H1 (cell line): ENCODE measurements at regions not wholly inside any gene's neighbourhood (a gene's known extent, or its start where the extent isn't known, plus 50 kb on each side); places are given as distances from the start of the nearest gene placed in this dataset.

Experiments used
- CTCF ChIA-PET: fragments of 300-600 bp; sonication (Branson Sonifier 250); formaldehyde crosslinking; loops from one replicate; lab custom pipeline; 2021; ENCODE audit not compliant: partially characterized antibody; lab: Charles Lee
- POLR2A ChIA-PET: fragments of 300-600 bp; sonication (Branson Sonifier 250); formaldehyde crosslinking; loops from one replicate; lab custom pipeline; 2021; ENCODE audit warnings: inconsistent platforms; ENCODE audit not compliant: partially characterized antibody; lab: Charles Lee
- DNase-seq, 2 experiments: peaks; one replicate each; pipeline versions ENCODE4 v3.0.0 to v3.0.0-alpha.2; 2010 to 2022; ENCODE audit warnings: low spot score in 2 of 2, low read depth in 1 of 2, mixed read lengths in 1 of 2
- FAIRE-seq: peaks from 2 replicates; lab custom pipeline; 2011; peaks lifted over from hg19 to GRCh38; lab: Jason Lieb, UNC
- H2AFZ ChIP-seq: 2 replicates; pipeline ENCODE4 v1.8.1; 2012; ENCODE audit warnings: low read length, inconsistent platforms
- H2AK5ac ChIP-seq: 2 replicates; pipeline ENCODE4 v1.6.1; 2013; ENCODE audit warnings: low read depth, low read length
- H2BK120ac ChIP-seq: replicated peaks from 2 replicates; pipeline ENCODE3; 2013; ENCODE audit warnings: low read depth, low read length, inconsistent platforms
- H2BK12ac ChIP-seq: 2 replicates; pipeline ENCODE4 v1.6.1; 2013; ENCODE audit warnings: low read depth, low read length
- H2BK15ac ChIP-seq: 2 replicates; pipeline ENCODE4 v1.6.1; 2013; ENCODE audit warnings: low read length
- H2BK20ac ChIP-seq: 2 replicates; pipeline ENCODE4 v1.6.1; 2013; ENCODE audit warnings: low read length
- H2BK5ac ChIP-seq: 2 replicates; pipeline ENCODE4 v1.6.1; 2013; ENCODE audit warnings: low read depth, low read length
- H3K14ac ChIP-seq: 2 replicates; pipeline ENCODE4 v1.6.1; 2013; ENCODE audit warnings: inconsistent platforms; ENCODE audit not compliant: insufficient read length
- H3K18ac ChIP-seq: 2 replicates; pipeline ENCODE4 v1.6.1; 2013; ENCODE audit warnings: low read length; ENCODE audit errors: extremely low read depth
- H3K23ac ChIP-seq: 2 replicates; pipeline ENCODE4 v1.6.1; 2013; ENCODE audit warnings: inconsistent platforms; ENCODE audit not compliant: insufficient read length
- H3K23me2 ChIP-seq: 2 replicates; pipeline ENCODE4 v1.6.1; 2013; ENCODE audit warnings: low read depth, low read length
- H3K27ac ChIP-seq: 2 replicates; pipeline ENCODE4 v1.6.1; 2011; ENCODE audit warnings: low read depth, low read length, inconsistent platforms
- H3K27me3 ChIP-seq, 4 experiments: replicated peaks in 1 of 4; 1 replicate in 1 of 4; 2 replicates in 3 of 4; pipeline versions ENCODE4 v1.6.1 to v1.8.1; 2011 to 2013; ENCODE audit warnings: low read length in 3 of 4, mild to moderate bottlenecking in 3 of 4, inconsistent platforms in 2 of 4, mixed read lengths in 2 of 4, moderate library complexity in 1 of 4; ENCODE audit not compliant: control insufficient read depth in 3 of 4, insufficient read depth in 3 of 4; ENCODE audit errors: extremely low read depth in 1 of 4
- H3K36me3 ChIP-seq, 4 experiments: 2 replicates each; pipeline versions ENCODE4 v1.6.1 to v1.8.1; 2011 to 2013; ENCODE audit warnings: mild to moderate bottlenecking in 4 of 4, low read length in 3 of 4, moderate library complexity in 2 of 4, control low read depth in 1 of 4, inconsistent platforms in 1 of 4; ENCODE audit not compliant: insufficient read depth in 4 of 4, control insufficient read depth in 2 of 4
- H3K4ac ChIP-seq: replicated peaks from 2 replicates; pipeline ENCODE3; 2013; ENCODE audit warnings: low read length, low read depth, mixed read lengths, inconsistent platforms; ENCODE audit not compliant: insufficient read length
- H3K4me1 ChIP-seq, 4 experiments: replicated peaks in 1 of 4; 1 replicate in 1 of 4; 2 replicates in 3 of 4; pipeline versions ENCODE4 v1.6.1 to v1.8.1; 2011 to 2013; ENCODE audit warnings: low read length in 3 of 4, inconsistent platforms in 2 of 4, mixed read lengths in 1 of 4; ENCODE audit not compliant: insufficient read depth in 4 of 4, control insufficient read depth in 3 of 4
- H3K4me2 ChIP-seq, 2 experiments: 2 replicates each; pipeline versions ENCODE4 v1.6.1 to v1.8.1; 2011 to 2013; ENCODE audit warnings: low read depth in 2 of 2, low read length in 2 of 2, control low read depth in 1 of 2, inconsistent platforms in 1 of 2, mild to moderate bottlenecking in 1 of 2; ENCODE audit not compliant: insufficient read depth in 1 of 2
- H3K4me3 ChIP-seq, 4 experiments: fragments of 200-600, 300-600 bp in 1 of 4; sonication (generic), shearing (Covaris generic), sonication (Bioruptor Twin) in 1 of 4; 2 replicates each; pipeline versions ENCODE4 v1.5.1 to v1.8.1; 2011 to 2016; ENCODE audit warnings: low read length in 4 of 4, low read depth in 3 of 4, control low read depth in 2 of 4, inconsistent platforms in 2 of 4, mild to moderate bottlenecking in 2 of 4, mixed read lengths in 1 of 4, moderate library complexity in 1 of 4; ENCODE audit not compliant: insufficient read depth in 2 of 4; ENCODE audit errors: extremely low read depth in 1 of 4
- H3K56ac ChIP-seq: replicated peaks from 2 replicates; pipeline ENCODE3; 2013; ENCODE audit warnings: low read depth, mild to moderate bottlenecking, mixed read lengths, low read length, inconsistent platforms; ENCODE audit not compliant: insufficient read length
- H3K79me1 ChIP-seq: 2 replicates; pipeline ENCODE4 v1.6.1; 2013; ENCODE audit warnings: low read depth, low read length, control low read depth
- H3K79me2 ChIP-seq, 2 experiments: 2 replicates each; pipeline versions ENCODE4 v1.6.1 to v1.8.1; 2012 to 2013; ENCODE audit warnings: low read length in 2 of 2, mild to moderate bottlenecking in 2 of 2, inconsistent platforms in 1 of 2; ENCODE audit not compliant: insufficient read depth in 2 of 2, control insufficient read depth in 1 of 2
- H3K9ac ChIP-seq, 4 experiments: replicated peaks in 1 of 4; 1 replicate in 1 of 4; 2 replicates in 3 of 4; pipeline versions ENCODE4 v1.6.1 to v1.8.1; 2011 to 2013; ENCODE audit warnings: low read depth in 3 of 4, low read length in 3 of 4, control low read depth in 2 of 4, mild to moderate bottlenecking in 2 of 4, moderate library complexity in 2 of 4, inconsistent platforms in 1 of 4; ENCODE audit errors: extremely low read depth in 1 of 4
- H3K9me3 ChIP-seq, 2 experiments: 2 replicates each; pipeline versions ENCODE4 v1.6.1 to v1.8.1; 2012 to 2013; ENCODE audit warnings: mild to moderate bottlenecking in 2 of 2, moderate library complexity in 2 of 2, control low read depth in 1 of 2, inconsistent platforms in 1 of 2, low read depth in 1 of 2, low read length in 1 of 2, mixed read lengths in 1 of 2; ENCODE audit not compliant: insufficient read depth in 2 of 2
- H4K20me1 ChIP-seq, 2 experiments: replicated peaks in 1 of 2; 2 replicates each; pipeline versions ENCODE3 to v1.8.1; 2011 to 2013; ENCODE audit warnings: inconsistent platforms in 2 of 2, low read length in 2 of 2, mild to moderate bottlenecking in 1 of 2; ENCODE audit not compliant: insufficient read depth in 2 of 2, control insufficient read depth in 1 of 2
- H4K5ac ChIP-seq: 2 replicates; pipeline ENCODE4 v1.6.1; 2013; ENCODE audit warnings: low read length, low read depth, mixed read lengths, inconsistent platforms; ENCODE audit not compliant: insufficient read length
- H4K8ac ChIP-seq: 2 replicates; pipeline ENCODE4 v1.8.0; 2013; ENCODE audit warnings: mild to moderate bottlenecking, moderate library complexity, low read length, inconsistent platforms; ENCODE audit not compliant: insufficient read depth; ENCODE audit errors: extremely low read depth
- H4K91ac ChIP-seq: replicated peaks from 2 replicates; pipeline ENCODE3; 2013; ENCODE audit warnings: low read length, mixed read lengths, inconsistent platforms; ENCODE audit not compliant: insufficient read length
- CHD1 ChIP-seq: IDR thresholded peaks from 2 replicates; pipeline ENCODE4 v1.6.1; 2012; ENCODE audit warnings: low read depth, low read length, improper control_type of control experiment
- CTBP2 ChIP-seq: IDR thresholded peaks from 2 replicates; pipeline ENCODE4 v1.7.0; 2011; ENCODE audit warnings: borderline replicate concordance, mild to moderate bottlenecking, moderate library complexity, mixed read lengths, low read length; ENCODE audit not compliant: insufficient read depth, insufficient read length
- MAX ChIP-seq: IDR thresholded peaks from 2 replicates; pipeline ENCODE4 v1.6.1; 2012; ENCODE audit warnings: inconsistent platforms
- PHF8 ChIP-seq: fragments of 200-600 bp; sonication (generic); conservative IDR thresholded peaks from 2 replicates; pipeline ENCODE4 v1.7.1; 2012; ENCODE audit warnings: low read depth, mild to moderate bottlenecking, inconsistent platforms, low read length, moderate library complexity
- POLR2A ChIP-seq, 2 experiments: IDR thresholded peaks; 1 replicate in 1 of 2; 2 replicates in 1 of 2; pipeline ENCODE4 v1.6.1; 2011; ENCODE audit warnings: low read depth in 2 of 2, low read length in 2 of 2, mild to moderate bottlenecking in 2 of 2; ENCODE audit errors: control extremely low read depth in 1 of 2
- RBBP5 ChIP-seq: IDR thresholded peaks from 2 replicates; pipeline ENCODE4 v1.7.1; 2012; ENCODE audit warnings: low read depth, mild to moderate bottlenecking, inconsistent platforms, low read length, moderate library complexity, borderline replicate concordance
- SIN3A ChIP-seq, 2 experiments: IDR thresholded peaks in 1 of 2; conservative IDR thresholded peaks in 1 of 2; 2 replicates each; pipeline ENCODE4 v1.6.1; 2011 to 2012; ENCODE audit warnings: low read length in 2 of 2, improper control_type of control experiment in 1 of 2, low read depth in 1 of 2, mild to moderate bottlenecking in 1 of 2
- SIX5 ChIP-seq: IDR thresholded peaks from 2 replicates; pipeline ENCODE4 v1.6.1; 2011; ENCODE audit warnings: mild to moderate bottlenecking, low read depth, low read length
- SP2 ChIP-seq: IDR thresholded peaks from 2 replicates; pipeline ENCODE4 v1.6.1; 2012; ENCODE audit warnings: mild to moderate bottlenecking, low read length, inconsistent platforms
- SRF ChIP-seq: IDR thresholded peaks from 2 replicates; pipeline ENCODE4 v1.6.1; 2011; ENCODE audit warnings: mild to moderate bottlenecking, low read depth, low read length, moderate library complexity
- SUZ12 ChIP-seq: fragments of 200-600 bp; sonication (generic); IDR thresholded peaks from 2 replicates; pipeline ENCODE4 v1.6.1; 2012; ENCODE audit warnings: mild to moderate bottlenecking, inconsistent platforms, low read length, moderate library complexity, mixed read lengths
- TAF1 ChIP-seq: IDR thresholded peaks from 2 replicates; pipeline ENCODE4 v1.6.1; 2011; ENCODE audit warnings: mild to moderate bottlenecking, low read depth, low read length
- TAF7 ChIP-seq: optimal IDR thresholded peaks from 2 replicates; pipeline ENCODE3; 2011; ENCODE audit warnings: low read depth, mild to moderate bottlenecking, inconsistent platforms, low read length, moderate library complexity, borderline replicate concordance
- TCF12 ChIP-seq: IDR thresholded peaks from 2 replicates; pipeline ENCODE4 v1.6.1; 2011; ENCODE audit warnings: low read depth, mild to moderate bottlenecking, low read length
- USF2 ChIP-seq: IDR thresholded peaks from 2 replicates; pipeline ENCODE4 v1.6.1; 2011; ENCODE audit warnings: low read length, improper control_type of control experiment
- WGBS, 2 experiments: shearing (Covaris generic) in 1 of 2; methylation state at CpG; one replicate each; pipeline versions ENCODE4 v1.1.6 to v1.1.7; 2013 to 2015; ENCODE audit warnings: low lambda C conversion rate in 2 of 2, mixed read lengths in 2 of 2, inconsistent platforms in 1 of 2, low coverage in 1 of 2, missing lambda C conversion rate in 1 of 2; ENCODE audit not compliant: insufficient replicate concordance in 2 of 2, insufficient coverage in 1 of 2, insufficient read length in 1 of 2; ENCODE audit errors: extremely low coverage in 1 of 2, missing lambda C conversion rate in 1 of 2; 5-methylcytosine and 5-hydroxymethylcytosine counted together

GRCh38 chr3:79947469-79947868 lies 179.7 kb upstream of the ROBO1 start:
- POLR2A ChIA-PET, result no interaction called here
- no peaks in the 10 kb centered on the region for H3K23me2 ChIP-seq

More at GRCh38 chr3:79947469-79947868, 179.7 kb upstream of the ROBO1 start:
- H2BK120ac ChIP-seq, result no peak overlapping the region
- H3K9me3 ChIP-seq, result peaks cover 0 to 12% of the 10 kb centered on the region in 2 experiments; a peak in 1 of 4 replicates
- no peaks in the 10 kb centered on the region for H3K36me3 ChIP-seq
- H3K4me2 ChIP-seq, result no peak overlapping the region
- H4K5ac ChIP-seq, result no peak overlapping the region
- H3K27ac ChIP-seq, result no peak overlapping the region
- no peak overlapping the region for H2BK12ac ChIP-seq
- FAIRE-seq (no peak), DNase-seq (no peak)
- no peaks in the 10 kb centered on the region for H3K79me2 ChIP-seq
- H3K23ac ChIP-seq, result no peak overlapping the region
- H2BK20ac ChIP-seq, result no peak overlapping the region
- TF ChIP-seq CHD1 (no peak), POLR2A (IDR thresholded peaks at IDR 0.05; ENCODE audit: control extremely low read depth in 1 of 2, low read depth in 2 of 2, low read length in 2 of 2) (no peak), SUZ12 (no peak), CTBP2 (no peak), SIN3A (conservative IDR thresholded peaks at IDR 0.05 in 1 of 2, IDR thresholded peaks at IDR 0.05 in 1 of 2; ENCODE audit: low read depth in 1 of 2, low read length in 2 of 2) (no peak), RBBP5 (no peak), SP2 (no peak), SIX5 (no peak), TAF7 (no peak), TAF1 (no peak), SRF (no peak), MAX (no peak), USF2 (no peak), PHF8 (no peak), TCF12 (no peak)
- H2AFZ ChIP-seq, result no peak overlapping the region
- WGBS, 2 experiments, result 88% methylated on average over 1 of the region's 1 CpG; no CpG with 5 or more reads in 1 of the 2 experiments
- H4K20me1 ChIP-seq, result no peaks in the 10 kb centered on the region
- no peak overlapping the region for H4K8ac ChIP-seq
- H3K4ac ChIP-seq, result no peak overlapping the region
- H3K18ac ChIP-seq, result no peak overlapping the region
- no peak overlapping the region for H3K4me3 ChIP-seq
- no peak overlapping the region for H3K56ac ChIP-seq
- H4K91ac ChIP-seq, result no peak overlapping the region
- H2BK5ac ChIP-seq, result no peak overlapping the region
- no peak overlapping the region for H2BK15ac ChIP-seq
- H3K14ac ChIP-seq, result no peak overlapping the region
- H3K4me1 ChIP-seq, result no peaks in the 10 kb centered on the region
- H2AK5ac ChIP-seq, result no peak overlapping the region
- H3K9ac ChIP-seq, result no peak overlapping the region
- H3K27me3 ChIP-seq, result no peaks in the 10 kb centered on the region
- CTCF ChIA-PET, result no interaction called here
- H3K79me1 ChIP-seq, result no peaks in the 10 kb centered on the region
